ENCODE measurements at regions not wholly inside any gene's neighbourhood (a gene's known extent, or its start where the extent isn't known, plus 50 kb on each side); places are given as distances from the start of the nearest gene placed in this dataset.

DNA sequence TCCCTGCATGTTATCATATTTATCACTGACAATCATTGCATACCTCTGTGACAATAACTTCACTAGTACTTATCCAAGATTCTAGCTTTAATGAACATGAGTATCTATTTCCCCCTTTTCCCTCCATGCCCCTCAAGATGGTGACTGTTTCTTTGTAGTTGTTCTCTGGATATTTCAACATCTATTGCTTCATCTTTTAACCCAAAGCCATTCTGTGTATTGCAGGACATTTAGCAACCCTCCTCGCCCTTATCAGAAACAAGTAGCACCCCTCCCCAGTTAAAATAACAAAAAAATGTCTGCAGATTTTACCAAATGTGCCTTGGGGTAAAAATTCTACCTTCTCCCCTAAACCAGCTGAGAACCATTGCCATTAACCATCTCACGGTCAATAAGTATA, 979.8 kb upstream of the MANEA start:
- no peak for TF ChIP-seq CTCF (IDR thresholded peaks at IDR 0.05)
- TF ChIP-seq POLR2A (IDR thresholded peaks at IDR 0.05) = no peak

Data from heart left ventricle (tissue), 13 donors.